ENCODE measurements at regions not wholly inside any gene's neighbourhood (a gene's known extent, or its start where the extent isn't known, plus 50 kb on each side); places are given as distances from the start of the nearest gene placed in this dataset.

DNA sequence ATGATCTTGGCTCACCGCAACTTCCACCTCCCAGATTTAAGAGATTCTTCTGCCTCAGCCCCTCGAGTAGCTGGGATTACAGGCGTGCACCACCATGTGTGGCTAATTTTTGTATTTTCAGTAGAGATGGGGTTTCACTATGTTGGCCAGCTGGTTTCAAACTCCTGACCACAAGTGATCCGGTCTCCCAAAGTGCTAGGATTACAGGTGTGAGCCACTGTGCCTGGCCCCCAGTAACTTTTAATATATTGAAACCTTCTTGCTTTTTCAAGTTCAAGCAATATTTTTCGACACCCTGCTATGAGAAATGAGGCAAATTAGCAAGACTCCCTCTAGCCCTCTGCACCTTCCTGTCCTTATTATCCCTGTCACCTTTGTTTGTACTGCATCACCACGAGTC, 144.0 kb downstream of the EVX1 start:
- TF ChIP-seq CTCF (IDR thresholded peaks at IDR 0.05; ENCODE audit: low read depth, low read length, poor library complexity, severe bottlenecking) (no peak), EZH2phosphoT487 (IDR thresholded peaks at IDR 0.05; ENCODE audit: borderline replicate concordance, low read length) (no peak)
